HG03354 (cell line): ENCODE measurements at regions not wholly inside any gene's neighbourhood (a gene's known extent, or its start where the extent isn't known, plus 50 kb on each side); places are given as distances from the start of the nearest gene placed in this dataset.
A peak's percentile ranks its signal among the peaks of the same experiment; 100 is the strongest.
"Not testable (repeated sequence)": the region's sequence is repeated elsewhere in the genome, so short reads cannot be mapped to it uniquely, and the experiment has no call there.

Source experiments
- ATAC-seq: cut with Tn5 transposase; IDR thresholded peaks from one replicate; pipeline ENCODE4 v1.9.1; 2021; ENCODE audit warnings: mild to moderate bottlenecking; ENCODE audit not compliant: unreplicated experiment, poor library complexity, severe bottlenecking

DNA sequence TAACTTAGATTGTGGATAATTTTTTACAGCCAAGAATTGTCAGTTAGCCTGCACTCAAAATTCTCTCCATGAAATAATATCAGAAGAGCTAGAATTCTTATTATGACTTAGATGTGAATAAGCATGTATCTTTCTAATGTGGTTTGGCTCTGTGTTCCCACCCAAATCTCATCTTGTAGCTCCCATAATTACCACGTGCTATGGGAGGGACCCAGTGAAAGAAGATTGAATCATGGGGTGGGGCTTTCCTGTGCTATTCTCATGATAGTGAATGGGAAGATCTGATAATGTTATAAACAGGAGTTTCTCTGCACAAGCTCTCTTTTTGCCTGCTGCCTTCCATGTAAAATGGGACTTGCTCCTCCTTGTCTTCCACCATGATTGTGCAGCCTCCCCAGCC lies 176.8 kb downstream of the MAT2B start:
- ATAC-seq = no peak

DNA sequence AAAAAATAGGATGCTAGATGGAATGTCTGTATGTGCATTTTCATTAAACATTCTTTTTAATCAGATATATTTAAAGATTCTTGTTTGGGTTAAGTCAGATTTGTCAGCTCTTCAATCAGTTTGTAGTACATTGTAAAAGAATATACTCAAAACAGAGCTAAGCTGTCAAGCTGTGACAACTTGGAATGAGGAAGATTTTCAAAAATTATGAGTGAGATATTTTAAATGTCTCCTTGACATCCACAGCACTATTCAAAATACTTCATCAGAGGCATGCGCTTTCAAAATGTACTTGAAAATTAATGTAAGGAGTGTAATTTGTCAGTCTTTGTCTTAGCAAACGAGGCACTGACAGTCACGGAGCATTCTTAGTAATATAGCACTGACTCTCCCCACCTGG lies 182.0 kb downstream of the MAT2B start:
- ATAC-seq = no peak

DNA sequence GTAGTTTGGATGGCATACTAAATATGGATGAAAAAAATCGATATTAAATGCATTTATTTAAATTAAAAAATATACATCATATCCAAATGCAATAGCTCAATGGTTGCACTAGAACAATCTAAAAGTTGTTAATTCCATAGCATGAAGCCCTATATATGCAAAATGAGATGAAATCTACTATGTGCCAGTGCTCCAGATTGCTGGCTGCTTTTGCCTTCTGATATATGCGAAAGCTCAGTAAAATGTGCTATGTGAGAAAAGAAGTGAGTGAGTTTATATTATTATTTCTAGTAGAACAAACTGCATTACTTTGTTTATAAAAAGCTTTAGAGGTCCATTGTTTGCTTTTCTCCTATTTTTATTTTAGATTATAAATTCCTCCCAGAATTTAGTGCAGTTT lies 186.7 kb downstream of the MAT2B start:
- ATAC-seq = no peak

DNA sequence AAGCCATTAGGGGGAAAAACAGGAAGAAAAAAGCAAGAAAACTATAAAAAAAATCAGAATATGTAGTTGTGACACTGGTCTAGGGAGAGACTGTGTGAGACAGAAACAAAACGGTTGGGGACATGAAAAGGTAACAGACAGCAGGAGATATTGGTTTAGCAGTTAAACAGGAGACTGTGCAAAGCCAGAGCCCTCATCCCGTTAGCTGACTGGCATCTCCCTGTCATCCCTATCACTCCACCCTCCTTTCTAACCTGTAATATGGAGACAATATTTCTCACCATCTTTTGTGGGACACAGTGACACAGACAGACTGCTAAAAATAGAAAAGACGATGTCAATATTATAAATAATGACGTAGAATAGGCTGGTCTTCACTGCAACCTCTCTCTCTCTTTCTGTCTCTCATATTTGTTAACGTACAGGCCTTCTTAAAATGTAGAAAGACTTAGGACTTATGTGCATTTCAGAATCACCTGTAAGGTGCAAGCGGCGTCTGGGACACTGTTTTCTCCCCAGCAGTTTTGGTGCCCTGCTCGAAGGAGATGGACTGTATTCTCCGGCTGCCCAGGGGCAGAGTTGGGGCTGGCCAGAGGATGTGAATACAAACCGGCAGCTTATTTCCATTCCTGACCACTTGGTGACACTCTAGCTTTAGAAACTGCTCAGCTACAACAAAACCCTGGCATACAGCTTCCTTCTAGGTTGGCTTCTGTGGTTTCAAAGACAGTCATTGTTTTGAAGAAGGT lies 190.6 kb downstream of the MAT2B start:
- peak; percentile 95 for ATAC-seq

DNA sequence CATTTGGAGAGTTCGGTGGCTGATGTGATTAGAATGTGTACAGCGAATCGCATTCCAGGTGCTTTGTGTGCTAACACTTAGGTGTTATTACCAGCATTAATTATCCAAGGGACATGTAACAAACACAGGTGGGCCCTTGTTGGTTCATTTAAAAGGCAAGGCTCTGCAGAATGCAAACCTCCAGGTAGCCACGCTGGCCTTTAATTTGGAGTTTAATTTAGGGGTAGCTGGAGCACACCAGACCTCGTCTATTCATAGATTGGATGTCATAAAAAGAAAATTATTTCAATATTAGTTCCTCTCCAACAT lies 191.1 kb downstream of the MAT2B start:
- ATAC-seq = no peak

DNA sequence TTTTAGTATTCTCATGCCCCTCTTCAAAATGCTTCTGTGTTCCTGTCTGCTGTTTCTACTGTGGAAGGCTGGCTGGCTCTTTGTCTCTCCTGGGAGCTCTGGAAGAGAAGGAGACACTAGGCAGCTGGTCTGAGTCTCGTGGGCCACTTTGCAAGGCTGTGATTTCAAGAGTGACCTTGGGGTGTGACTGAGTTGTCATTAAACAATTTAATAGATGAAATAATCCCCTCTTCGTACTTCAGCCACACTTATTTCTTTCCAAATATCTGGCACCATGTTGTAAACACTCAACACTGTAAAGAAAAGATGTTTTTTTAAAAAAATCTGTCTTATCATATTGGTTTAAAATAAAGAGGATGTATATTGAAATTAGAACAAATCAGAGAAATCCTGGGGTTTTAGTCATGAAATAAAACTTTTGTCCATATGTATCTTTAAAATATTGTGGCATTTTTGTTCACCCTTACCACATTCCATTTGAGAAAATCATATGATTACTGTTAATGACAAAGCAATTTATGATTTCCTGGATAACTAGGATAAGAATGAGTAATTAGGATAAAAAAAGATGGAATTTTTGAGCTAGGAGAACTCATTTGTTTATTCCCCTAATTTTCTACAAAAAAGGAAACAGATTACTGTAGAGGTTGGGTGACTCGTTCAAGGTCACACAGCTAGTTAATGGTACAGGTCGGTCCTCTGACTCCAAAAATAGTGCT lies 200.8 kb downstream of the MAT2B start:
- ATAC-seq = no peak

DNA sequence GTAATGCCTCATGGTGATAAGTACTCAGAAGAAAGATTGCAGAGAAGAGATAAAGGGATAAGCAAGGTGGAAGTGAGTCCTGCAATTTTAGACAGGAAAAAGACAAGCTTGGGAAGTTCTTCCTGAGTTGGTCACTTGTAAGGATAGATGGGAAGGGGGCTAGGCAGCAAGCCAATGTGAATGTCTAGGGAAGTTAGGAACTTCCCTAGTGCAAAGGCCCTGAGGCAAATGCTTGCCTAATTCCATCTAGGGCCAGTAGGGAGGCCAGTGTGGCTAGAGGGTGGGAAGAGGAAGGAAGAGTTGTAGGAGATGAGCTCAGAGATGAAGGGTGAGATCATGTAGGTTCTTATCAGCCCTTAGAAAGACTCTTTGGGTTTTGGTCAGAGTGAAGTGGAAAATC lies 206.6 kb downstream of the MAT2B start:
- no peak for ATAC-seq

DNA sequence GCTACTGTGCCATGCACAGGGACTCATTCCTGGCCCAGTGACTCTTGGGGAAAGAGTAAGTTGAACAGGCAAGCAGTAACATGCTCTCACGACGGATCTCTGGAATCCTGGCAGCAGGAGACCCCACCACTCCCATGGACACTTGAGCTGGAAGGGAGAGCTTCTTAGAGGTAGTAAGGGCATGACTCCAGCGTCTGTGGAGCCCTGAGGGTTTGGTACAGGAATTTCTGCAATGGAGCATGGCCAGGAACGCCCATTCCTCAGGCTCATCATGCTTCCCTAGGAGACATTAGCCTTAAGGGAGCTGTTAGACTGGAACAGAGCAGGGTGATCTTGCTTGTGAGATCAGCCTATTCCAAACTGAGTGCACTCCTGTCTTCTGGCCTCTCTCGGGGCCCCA lies 212.9 kb downstream of the MAT2B start:
- no peak for ATAC-seq

DNA sequence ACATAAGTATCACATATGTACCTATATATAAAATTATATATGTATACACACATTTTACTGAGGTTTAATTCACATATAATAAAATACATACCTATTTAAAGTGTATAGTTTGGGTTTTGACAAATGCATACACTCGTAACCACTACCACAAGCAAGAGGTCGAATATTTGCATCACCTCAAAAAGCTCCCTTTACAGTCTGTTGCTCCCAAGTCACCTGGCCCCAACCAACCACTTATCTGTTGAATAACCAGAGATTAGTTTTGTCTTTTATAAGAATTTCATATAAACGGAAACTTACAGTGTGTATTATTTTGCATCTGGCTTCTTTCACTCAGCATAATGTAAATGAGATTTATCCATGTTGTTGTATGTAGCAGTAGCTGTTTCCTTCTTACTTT lies 218.9 kb downstream of the MAT2B start:
- ATAC-seq = peak; percentile 52

DNA sequence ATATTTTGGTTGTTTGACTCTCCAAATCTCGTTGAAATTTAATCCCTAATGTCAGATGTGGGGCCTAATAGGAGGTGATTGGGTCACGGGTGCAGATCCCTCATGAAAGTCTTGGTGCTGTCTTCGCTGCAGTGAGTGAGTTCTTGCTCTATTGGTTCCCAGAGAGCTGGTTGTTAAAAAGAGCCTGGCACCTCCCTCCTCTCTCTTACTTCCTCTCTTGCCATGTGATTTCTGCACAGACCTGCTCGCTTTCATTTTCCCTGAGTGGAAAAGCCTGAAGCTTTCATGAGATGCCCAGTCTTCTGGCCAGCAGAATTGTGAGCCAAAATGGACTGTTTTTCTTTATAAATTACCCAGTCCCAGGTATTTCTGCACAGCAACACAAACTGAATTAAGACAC lies 221.6 kb downstream of the MAT2B start:
- peak; percentile 87 for ATAC-seq

DNA sequence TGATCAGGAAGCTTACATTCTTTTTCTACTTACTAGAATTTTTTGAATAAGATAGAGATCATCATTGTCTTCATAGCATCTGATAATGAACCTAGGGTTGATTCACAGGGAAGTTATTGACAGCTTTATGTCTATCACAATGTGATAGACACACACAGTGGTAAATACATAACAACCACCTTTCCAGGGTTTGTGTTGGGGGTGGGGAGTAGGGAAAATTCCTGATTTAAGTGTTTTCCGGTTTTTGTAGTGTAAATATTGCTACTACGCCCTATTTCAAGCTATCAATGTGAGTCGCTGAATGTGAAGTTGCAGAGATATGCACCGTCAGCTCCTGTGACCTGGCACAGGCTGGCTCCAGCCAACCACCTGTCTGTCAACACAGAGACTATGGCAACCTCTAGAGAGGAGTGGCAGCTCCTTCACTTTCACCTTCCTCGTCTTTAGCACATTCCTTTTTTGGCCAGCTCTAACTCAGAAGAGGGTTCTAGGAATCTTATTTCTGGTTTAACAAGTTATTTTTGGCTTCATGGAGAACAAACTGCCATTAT lies 224.9 kb downstream of the MAT2B start:
- no peak for ATAC-seq

DNA sequence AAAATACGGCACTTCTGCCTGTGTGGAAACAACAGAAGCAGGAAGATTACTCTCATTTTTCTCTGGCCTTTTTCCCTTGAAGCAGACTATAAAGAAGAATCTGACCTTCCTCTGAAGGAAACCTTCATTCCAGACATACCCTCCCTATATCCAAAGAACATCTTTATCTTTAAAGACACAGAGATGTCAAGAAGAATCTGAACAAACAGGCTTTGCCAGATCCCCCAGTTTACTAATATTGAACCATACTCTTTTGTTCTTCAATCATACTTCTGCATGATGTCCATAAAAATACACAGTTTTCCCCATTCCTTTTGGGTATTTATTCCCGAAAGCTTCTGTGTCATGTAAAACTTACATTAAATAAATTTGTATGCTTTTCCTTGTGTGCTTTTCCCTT lies 225.8 kb downstream of the MAT2B start:
- no peak for ATAC-seq

DNA sequence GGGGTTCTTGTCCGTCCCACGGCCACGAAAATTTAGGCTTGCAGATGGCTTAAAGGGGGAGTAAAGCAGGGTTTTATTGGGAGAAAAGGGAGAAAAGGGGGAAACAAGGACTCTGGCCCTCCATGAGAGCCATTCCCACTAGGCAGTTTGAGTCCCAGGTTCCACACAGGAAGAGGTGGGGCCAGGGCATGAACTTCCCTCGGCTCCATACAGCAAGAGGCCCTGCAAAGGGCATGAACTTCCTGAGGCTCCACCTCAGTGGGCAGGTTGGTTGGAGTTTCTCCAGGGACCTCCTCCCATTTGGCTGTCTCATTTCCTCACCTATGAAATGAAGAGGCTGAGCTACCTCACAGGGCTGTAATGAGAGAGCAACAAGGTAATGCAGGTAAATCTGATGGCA lies 229.7 kb downstream of the MAT2B start:
- ATAC-seq = no peak

DNA sequence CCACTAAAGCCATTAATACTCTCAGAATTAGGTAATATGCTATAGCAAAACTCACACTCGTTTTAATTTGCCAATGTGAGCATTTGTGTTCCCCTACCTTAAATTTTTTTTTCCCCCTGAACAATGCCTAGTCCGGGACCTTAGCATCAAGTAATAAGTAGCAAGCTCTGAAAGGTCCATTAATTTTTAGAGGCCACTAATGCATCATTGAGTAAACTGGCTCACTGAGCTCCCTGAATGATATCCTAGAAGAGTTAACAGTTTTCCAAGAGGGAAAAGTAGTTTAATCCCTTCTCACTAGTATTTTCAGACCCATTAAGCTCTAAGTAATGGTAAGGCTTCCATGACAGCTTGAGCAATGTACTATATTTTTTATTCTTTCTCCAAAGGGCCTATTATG lies 242.2 kb downstream of the MAT2B start:
- no peak for ATAC-seq

DNA sequence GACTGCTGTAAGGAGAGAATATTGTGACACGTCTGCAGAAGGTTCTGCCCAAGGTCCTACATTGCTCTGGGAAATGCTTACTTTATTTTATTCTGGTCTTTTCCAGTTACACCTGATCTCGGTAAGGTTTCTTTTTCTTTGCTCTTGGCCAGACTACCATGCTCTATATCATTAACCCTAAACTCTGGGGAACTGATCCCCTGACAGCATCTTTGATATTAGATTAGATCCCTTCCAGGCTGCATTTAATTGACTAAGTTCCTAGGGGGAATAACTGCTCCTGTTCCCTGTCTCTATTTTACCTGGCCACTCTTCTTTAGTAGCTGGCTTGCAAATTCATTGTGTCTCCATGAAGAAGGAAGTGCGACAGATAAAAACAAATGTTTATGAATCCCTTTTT lies 243.5 kb downstream of the MAT2B start:
- no peak for ATAC-seq

DNA sequence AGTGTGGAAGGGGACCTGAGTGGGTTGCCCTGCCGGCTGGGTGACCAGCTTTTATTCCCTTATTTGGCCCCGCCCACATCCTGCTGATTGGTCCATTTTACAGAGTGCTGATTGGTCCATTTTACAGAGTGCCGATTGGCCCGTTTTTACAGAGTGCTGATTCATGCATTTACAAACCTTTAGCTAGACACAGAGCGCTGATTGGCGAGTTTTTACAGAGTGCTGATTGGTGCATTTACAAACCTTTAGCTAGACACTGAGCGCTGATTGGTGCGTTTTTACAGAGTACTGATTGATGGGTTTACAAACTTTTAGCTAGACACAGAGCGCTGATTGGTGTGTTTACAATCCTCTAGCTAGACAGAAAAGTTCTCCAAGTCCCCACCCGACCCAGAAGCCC lies 245.0 kb downstream of the MAT2B start:
- ATAC-seq = not testable (repeated sequence)

DNA sequence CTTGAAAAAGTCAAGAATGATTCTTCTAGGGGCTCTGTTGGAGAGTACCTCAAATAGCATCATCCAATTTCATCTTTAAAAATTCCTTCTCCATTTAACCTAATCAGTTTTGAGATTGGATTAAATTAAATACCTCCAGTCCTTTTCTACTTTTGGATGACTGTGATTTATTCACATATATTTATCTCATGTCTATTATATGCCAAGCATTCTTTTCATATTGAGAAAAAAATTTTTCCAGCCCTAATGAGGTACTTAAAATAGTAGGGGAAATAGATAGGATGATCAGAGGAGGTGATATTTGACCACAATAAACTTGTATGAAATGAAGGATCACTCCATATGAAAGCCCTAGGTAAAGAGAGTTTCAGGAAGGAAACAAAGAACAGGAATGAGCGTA lies 250.1 kb downstream of the MAT2B start:
- no peak for ATAC-seq

DNA sequence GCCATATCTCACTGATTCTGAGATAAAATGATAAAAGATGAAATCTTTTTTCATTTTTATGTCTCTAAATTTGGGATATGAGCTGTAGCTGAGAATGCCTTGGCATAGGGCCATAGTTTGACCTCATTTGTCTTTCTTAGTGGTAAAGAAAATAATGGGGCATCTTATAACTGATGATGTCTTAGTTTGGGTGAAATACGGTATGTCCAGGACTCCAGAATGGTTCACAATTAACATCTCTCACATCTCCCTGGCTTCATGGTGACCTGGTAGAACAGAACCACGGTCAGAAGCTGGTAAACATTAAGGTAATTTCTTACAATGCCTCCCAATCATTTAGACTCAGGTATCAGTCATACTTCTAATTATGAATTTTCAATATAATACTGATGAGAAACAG lies 250.8 kb downstream of the MAT2B start:
- no peak for ATAC-seq

DNA sequence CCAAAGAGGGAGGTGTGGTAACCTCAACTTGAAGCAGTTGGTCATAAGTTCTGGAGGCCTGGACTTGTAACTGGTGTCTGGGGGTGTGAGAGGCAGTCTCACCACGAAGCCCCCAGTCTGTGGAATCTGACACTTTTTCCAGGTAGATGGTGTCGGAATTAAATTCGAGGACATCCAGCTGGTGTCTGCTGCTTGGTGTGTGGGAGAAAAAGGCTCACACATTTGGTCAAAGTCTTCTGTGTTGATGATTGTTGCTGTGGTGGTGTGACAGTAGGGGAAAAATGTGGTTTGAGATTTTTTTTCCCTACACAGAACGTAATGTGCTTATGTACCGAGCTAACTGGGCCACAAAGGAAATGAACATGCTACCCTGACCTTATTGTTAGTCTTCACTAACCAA lies 251.9 kb downstream of the MAT2B start:
- ATAC-seq = no peak

DNA sequence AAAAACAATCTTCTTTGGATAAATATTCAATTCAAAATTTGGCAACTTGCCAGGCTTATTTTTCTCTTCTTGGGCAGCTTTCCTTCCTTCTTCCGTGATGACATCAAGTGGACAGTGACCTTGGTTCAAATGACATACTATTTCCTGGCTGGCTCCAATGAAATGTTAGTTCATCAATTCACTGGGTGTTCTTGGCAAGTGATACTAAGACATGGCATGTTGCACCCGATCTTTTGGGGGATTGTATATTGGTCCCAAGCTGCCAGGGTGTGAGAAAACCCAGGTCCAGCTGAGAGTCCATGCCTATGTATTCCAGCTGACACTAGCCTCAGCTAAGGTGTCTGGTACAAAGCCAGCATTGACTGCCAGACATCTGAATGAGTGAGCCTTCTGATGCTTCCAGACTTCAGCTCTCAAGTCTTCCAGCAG lies 252.9 kb downstream of the MAT2B start:
- ATAC-seq = no peak

DNA sequence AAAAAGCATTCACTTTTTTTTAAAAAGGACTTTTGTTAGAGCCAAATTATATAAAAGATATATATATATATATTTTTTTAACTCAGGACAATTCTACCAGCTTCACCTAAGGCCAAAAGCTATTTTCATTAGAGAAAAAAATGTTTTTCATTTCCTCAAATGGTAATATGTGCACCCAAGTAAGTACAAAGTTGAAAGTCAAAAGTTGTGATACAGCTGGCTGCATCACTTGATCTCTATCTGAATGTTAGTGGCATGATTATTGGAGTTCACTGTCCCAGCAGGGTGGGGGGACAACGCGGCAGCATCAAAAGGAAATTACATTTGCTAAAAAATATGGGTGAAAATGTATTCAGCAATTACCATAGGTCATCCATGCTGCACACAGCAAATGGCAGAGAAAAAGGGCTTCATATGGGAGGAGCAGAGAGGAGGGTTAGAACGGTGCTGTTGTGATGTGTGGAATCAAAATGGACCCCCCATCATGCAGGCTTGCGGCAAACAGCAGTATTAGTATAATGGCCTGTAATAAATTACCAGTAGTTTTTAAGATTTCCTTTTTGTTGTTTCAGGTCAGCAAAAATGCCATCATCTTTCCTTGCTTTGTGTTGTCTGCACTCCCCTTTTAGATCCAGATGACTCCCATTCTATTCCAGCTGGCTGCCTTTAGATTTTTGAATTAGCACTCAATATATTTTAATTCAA lies 253.7 kb downstream of the MAT2B start:
- ATAC-seq = no peak
